ENCODE measurements at regions not wholly inside any gene's neighbourhood (a gene's known extent, or its start where the extent isn't known, plus 50 kb on each side); places are given as distances from the start of the nearest gene placed in this dataset.

GRCh38 chr11:28770806-28771205 lies 662.6 kb downstream of the METTL15 start:
- DNase-seq (ENCODE audit: low read depth in 1 of 2, low spot score in 1 of 2) = no peak
- H3K27me3 ChIP-seq (ENCODE audit: insufficient read depth, poor library complexity, severe bottlenecking) = no peaks in the 10 kb centered on the region
- no peak overlapping the region for H3K27ac ChIP-seq (replicated peaks)
- no peak for TF ChIP-seq POLR2AphosphoS5 (IDR thresholded peaks at IDR 0.05; ENCODE audit: low read depth)
- TF ChIP-seq GABPA (IDR thresholded peaks at IDR 0.05; ENCODE audit: low read depth) = no peak
- TF ChIP-seq REST (IDR thresholded peaks at IDR 0.05; ENCODE audit: insufficient replicate concordance, low read depth) = no peak
- no peak for TF ChIP-seq SPI1 (IDR thresholded peaks at IDR 0.05; ENCODE audit: borderline replicate concordance, low read depth)
- TF ChIP-seq, protein P1, sequence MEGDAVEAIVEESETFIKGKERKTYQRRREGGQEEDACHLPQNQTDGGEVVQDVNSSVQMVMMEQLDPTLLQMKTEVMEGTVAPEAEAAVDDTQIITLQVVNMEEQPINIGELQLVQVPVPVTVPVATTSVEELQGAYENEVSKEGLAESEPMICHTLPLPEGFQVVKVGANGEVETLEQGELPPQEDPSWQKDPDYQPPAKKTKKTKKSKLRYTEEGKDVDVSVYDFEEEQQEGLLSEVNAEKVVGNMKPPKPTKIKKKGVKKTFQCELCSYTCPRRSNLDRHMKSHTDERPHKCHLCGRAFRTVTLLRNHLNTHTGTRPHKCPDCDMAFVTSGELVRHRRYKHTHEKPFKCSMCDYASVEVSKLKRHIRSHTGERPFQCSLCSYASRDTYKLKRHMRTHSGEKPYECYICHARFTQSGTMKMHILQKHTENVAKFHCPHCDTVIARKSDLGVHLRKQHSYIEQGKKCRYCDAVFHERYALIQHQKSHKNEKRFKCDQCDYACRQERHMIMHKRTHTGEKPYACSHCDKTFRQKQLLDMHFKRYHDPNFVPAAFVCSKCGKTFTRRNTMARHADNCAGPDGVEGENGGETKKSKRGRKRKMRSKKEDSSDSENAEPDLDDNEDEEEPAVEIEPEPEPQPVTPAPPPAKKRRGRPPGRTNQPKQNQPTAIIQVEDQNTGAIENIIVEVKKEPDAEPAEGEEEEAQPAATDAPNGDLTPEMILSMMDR (IDR thresholded peaks at IDR 0.05; ENCODE audit: insufficient read depth, low read length) = no peak
- no peak overlapping the region for H3K4me3 ChIP-seq (replicated peaks; ENCODE audit: insufficient read depth, low read length)

DNA sequence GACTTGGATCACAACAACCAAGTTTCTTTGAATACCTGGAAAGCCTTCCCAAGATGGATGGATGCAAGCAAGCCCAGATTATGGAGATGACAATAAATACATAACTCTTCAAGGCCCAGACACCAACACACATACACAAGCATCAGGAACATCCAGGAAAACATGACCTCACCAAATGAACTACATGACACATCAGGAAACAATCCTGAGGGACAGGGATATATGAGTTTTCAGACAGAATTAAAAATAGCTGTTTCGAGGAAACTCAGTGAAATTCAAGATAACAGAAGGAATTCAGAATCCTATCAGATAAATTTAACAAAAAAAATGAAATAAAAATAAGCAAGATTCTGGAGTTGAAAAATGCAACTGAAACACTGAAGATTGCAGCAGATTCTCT lies 659.4 kb downstream of the METTL15 start:
- no peak for DNase-seq (ENCODE audit: low read depth in 1 of 2, low spot score in 1 of 2)
- Histone ChIP-seq H3K4me3 (replicated peaks; ENCODE audit: insufficient read depth, low read length) (no peak overlapping the region), H3K27ac (replicated peaks) (no peak overlapping the region), H3K27me3 (ENCODE audit: insufficient read depth, poor library complexity, severe bottlenecking) (no peaks in the 10 kb centered on the region)
- TF ChIP-seq POLR2AphosphoS5 (IDR thresholded peaks at IDR 0.05; ENCODE audit: low read depth) (no peak), SPI1 (IDR thresholded peaks at IDR 0.05; ENCODE audit: borderline replicate concordance, low read depth) (no peak), GABPA (IDR thresholded peaks at IDR 0.05; ENCODE audit: low read depth) (no peak), REST (IDR thresholded peaks at IDR 0.05; ENCODE audit: insufficient replicate concordance, low read depth) (no peak)
- TF ChIP-seq, protein P1 (IDR thresholded peaks at IDR 0.05; ENCODE audit: insufficient read depth, low read length) = no peak

- TF ChIP-seq SPI1 (IDR thresholded peaks at IDR 0.05; ENCODE audit: borderline replicate concordance, low read depth) = no peak
- TF ChIP-seq, protein P1 (IDR thresholded peaks at IDR 0.05; ENCODE audit: insufficient read depth, low read length) = no peak
- no peak for TF ChIP-seq REST (IDR thresholded peaks at IDR 0.05; ENCODE audit: insufficient replicate concordance, low read depth)
- no peak for TF ChIP-seq POLR2AphosphoS5 (IDR thresholded peaks at IDR 0.05; ENCODE audit: low read depth)
- TF ChIP-seq GABPA (IDR thresholded peaks at IDR 0.05; ENCODE audit: low read depth) = no peak
- H3K27ac ChIP-seq (replicated peaks) = no peak overlapping the region
- H3K4me3 ChIP-seq (replicated peaks; ENCODE audit: insufficient read depth, low read length) = no peak overlapping the region
- no peaks in the 10 kb centered on the region for H3K27me3 ChIP-seq (ENCODE audit: insufficient read depth, poor library complexity, severe bottlenecking)
- no peak for DNase-seq (ENCODE audit: low read depth in 1 of 2, low spot score in 1 of 2)
Measured at GRCh38 chr11:28763876-28764275, 655.7 kb downstream of the METTL15 start.

Measured in HL-60 (cell line).